LNCAP (cell line): ENCODE measurements at regions not wholly inside any gene's neighbourhood (a gene's known extent, or its start where the extent isn't known, plus 50 kb on each side); places are given as distances from the start of the nearest gene placed in this dataset.

Experiments used
- TF ChIP-seq, protein P1 (sequence below): fragments of 450-650 bp; IDR thresholded peaks from 2 replicates; pipeline ENCODE4 v1.5.1; 2017; ENCODE audit warnings: mild to moderate bottlenecking

DNA sequence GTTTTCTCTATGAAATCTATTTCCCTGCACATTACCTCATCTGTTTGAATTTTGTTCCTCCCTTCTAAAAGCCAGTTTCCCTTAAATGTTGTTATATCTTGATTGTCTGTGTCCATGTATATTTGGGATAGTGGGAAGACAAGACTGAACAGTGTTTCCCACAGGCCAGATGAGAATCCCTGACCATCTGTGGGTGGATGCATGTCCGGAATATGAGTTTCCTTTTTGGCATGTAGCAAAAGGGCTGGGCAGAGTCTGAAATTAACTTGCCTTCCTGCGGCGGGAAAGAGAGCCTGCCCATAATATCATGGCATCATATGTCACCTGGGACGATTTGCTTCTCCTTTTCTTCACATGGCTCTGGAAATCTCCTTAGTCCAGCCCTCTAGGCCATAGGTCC lies 385.8 kb upstream of the MAF start:
- TF ChIP-seq, protein P1, sequence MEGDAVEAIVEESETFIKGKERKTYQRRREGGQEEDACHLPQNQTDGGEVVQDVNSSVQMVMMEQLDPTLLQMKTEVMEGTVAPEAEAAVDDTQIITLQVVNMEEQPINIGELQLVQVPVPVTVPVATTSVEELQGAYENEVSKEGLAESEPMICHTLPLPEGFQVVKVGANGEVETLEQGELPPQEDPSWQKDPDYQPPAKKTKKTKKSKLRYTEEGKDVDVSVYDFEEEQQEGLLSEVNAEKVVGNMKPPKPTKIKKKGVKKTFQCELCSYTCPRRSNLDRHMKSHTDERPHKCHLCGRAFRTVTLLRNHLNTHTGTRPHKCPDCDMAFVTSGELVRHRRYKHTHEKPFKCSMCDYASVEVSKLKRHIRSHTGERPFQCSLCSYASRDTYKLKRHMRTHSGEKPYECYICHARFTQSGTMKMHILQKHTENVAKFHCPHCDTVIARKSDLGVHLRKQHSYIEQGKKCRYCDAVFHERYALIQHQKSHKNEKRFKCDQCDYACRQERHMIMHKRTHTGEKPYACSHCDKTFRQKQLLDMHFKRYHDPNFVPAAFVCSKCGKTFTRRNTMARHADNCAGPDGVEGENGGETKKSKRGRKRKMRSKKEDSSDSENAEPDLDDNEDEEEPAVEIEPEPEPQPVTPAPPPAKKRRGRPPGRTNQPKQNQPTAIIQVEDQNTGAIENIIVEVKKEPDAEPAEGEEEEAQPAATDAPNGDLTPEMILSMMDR, result no peak

DNA sequence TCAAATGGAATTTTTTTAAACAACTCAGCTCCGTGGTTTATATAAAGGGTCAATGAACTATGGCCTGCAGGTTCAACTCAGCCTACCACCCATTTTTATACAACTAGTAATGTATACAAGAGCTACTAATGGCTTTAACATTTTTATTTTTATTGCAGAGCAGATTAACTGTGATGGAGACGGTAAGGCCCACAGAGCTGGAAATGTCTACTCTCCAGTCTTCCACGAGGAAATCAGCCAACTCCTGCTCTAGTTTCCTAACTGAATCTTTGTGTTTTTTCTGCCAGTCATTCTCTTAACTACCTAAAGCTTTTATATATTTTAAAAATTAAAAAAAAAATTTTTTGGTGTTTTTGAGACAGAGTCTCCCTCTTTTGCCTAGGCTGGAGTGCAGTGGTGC lies 385.1 kb upstream of the MAF start:
- TF ChIP-seq, protein P1, result no peak

DNA sequence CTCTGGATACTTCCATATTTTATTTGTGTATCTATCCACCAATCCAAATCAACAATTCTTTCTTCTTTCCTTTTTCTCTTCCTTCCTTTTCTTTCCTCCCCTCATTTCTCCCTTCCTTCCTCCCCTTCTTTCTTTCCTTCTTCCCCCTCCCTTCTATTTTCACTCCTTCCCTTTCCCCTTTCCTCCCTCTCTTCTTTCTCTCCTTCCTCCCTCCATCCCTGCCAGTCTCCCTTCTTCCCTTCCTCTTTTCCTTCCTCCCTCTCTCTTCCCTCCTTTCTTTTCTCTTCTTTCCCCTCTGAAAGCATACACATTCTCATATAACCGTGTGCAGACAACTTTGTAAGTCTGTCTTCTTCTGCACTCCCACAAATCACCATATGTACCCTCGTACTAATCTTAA lies 382.3 kb upstream of the MAF start:
- TF ChIP-seq, protein P1, result no peak

DNA sequence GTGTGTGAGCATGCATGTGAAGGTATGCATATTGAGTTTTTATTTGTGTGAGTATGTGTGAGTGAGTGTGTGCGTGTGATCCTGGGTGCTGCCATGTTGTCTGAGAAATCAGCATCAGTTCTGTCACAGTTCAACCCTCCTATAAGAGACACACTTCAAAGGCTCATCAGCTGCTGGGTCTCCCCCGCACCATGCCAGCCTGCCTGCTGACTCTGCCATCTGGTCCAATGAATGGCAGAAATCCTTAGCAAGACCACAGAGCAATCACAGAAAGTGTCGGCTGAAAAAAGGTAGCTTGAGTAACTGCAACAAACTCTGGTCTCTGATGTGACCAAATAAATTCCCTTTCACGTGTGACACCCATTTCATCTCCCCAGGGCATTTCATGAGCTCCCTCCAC lies 381.8 kb upstream of the MAF start:
- TF ChIP-seq, protein P1, result no peak

DNA sequence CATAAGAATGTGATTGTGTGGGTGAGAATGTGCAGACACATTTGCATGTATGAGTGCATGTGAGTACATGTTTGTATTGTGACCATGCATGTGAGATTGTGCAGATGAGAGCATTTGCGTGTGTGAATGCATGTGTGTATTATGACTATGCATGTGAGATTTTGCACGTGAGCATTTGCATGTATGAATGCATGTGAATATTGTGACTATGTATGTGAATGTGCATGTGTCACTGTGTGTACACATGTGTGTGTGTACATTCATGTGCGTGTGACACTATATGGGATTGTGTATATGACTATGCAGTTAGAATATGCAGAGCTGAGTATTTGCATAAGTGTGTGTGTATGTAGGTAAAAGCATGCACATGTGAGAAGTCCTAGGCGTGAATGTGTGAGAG lies 381.3 kb upstream of the MAF start:
- TF ChIP-seq, protein P1, result no peak

DNA sequence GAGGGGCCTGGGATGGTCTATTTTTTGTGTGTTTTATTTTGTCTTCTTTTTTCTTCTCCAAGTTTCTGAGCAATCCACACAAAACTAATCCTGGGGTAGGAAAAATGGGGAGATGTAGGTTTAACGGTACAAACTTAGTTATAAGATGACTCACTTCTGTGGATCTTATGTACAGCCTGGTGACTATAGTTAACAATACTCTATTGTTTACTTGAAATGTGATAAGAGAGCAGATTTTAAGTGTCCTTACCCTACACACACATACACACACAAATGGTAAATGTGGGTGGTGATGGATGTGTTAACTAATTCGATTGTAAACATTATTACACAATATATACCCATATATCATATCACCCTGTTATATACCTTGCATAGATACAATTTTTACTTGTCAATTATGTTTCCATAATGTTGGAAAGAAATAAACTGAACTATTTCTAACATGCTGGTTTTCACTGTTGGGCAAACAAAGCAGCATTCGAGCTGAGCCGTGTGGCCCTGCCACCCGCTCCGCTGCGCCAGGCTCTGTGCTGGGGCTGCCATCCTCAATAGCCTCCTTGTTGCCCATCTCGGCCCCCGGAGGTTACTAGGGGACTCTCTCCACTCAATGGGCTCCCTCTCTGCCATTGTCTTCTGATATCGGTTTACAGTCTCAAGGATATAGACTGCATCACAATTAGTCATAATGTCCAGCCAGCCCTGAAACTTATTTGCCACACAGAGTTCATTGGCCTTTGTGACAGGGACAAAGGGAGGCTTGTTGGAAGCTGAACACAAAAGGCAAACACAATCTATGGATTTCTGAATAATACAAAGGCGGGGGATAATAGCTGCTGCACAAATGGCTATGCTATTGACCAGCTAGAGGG lies 380.3 kb upstream of the MAF start:
- TF ChIP-seq, protein P1, result no peak

DNA sequence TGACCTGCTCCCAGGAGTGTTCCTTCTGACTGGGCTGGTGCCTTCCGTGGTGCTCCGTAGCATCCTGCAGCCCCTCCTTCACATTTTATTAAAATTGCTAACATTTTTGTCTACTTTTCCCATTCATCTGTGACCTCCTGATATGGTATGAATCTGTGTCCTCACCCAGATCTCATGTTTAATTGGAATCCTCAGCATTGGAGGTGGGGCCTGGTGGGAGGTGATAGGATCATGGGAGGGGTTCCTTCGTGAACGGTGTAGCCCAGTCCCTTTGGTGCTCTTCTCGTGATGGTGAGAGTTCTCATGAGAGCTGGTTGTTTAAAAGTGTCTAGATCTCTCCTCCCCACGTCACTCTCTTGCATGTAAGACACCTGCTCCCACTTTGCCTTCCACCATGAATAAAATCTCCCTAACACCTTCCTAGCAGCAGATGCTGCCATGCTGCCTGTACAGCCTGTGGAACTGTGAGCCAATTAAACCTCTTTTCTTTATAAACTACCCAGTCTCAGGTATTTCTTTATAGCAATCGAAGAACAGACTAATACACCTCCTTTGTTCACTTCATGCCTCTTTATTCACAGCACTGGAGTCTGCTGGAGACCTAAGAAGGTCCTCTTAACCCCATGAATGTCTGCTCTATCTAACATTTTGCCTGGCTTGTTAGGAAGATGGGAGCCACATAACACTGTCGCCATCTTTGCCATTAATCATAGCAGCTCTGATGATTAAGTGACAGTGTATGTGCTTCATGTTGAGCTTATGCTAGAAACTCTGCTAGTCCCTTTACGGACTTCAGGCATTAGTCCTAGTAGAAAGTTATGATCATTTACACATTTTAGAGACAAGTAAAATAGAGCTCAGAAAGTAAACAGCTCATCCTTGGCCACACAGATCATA lies 377.7 kb upstream of the MAF start:
- TF ChIP-seq, protein P1, result no peak
